ENCODE measurements at regions not wholly inside any gene's neighbourhood (a gene's known extent, or its start where the extent isn't known, plus 50 kb on each side); places are given as distances from the start of the nearest gene placed in this dataset.
A peak's percentile ranks its signal among the peaks of the same experiment; 100 is the strongest.

GRCh38 chr3:66747696-66748095, 246.9 kb upstream of the LRIG1 start:
- no peak for DNase-seq (ENCODE audit: low read depth)

GRCh38 chr3:66748175-66748876, 247.5 kb upstream of the LRIG1 start:
- no peak for DNase-seq (ENCODE audit: low read depth)

GRCh38 chr3:66751842-66752241, 246.3 kb upstream of the KBTBD8 start:
- no peak for DNase-seq (ENCODE audit: low read depth)

GRCh38 chr3:66753670-66754069, 244.4 kb upstream of the KBTBD8 start:
- DNase-seq (ENCODE audit: low read depth): no peak

GRCh38 chr3:66754613-66755012, 243.5 kb upstream of the KBTBD8 start:
- DNase-seq (ENCODE audit: low read depth): no peak

GRCh38 chr3:66755924-66756323, 242.2 kb upstream of the KBTBD8 start:
- no peak for DNase-seq (ENCODE audit: low read depth)

- DNase-seq (ENCODE audit: low read depth): no peak
These were observed 241.6 kb upstream of the KBTBD8 start for GRCh38 chr3:66756468-66757036.

GRCh38 chr3:66761093-66761780, 236.9 kb upstream of the KBTBD8 start:
- no peak for DNase-seq (ENCODE audit: low read depth)

- no peak for DNase-seq (ENCODE audit: low read depth)
These were observed 235.0 kb upstream of the KBTBD8 start for GRCh38 chr3:66762916-66763693.

GRCh38 chr3:66778107-66778506, 220.0 kb upstream of the KBTBD8 start:
- no peak for DNase-seq (ENCODE audit: low read depth)

- DNase-seq (ENCODE audit: low read depth): no peak
These were observed 219.3 kb upstream of the KBTBD8 start for GRCh38 chr3:66778777-66779176.

GRCh38 chr3:66785191-66785909, 212.8 kb upstream of the KBTBD8 start:
- no peak for DNase-seq (ENCODE audit: low read depth)

- DNase-seq (ENCODE audit: low read depth): no peak
These were observed 208.4 kb upstream of the KBTBD8 start for GRCh38 chr3:66789580-66790237.

GRCh38 chr3:66792086-66792485, 206.0 kb upstream of the KBTBD8 start:
- no peak for DNase-seq (ENCODE audit: low read depth)

- no peak for DNase-seq (ENCODE audit: low read depth)
These were observed 202.7 kb upstream of the KBTBD8 start for GRCh38 chr3:66795365-66795764.

- DNase-seq (ENCODE audit: low read depth): no peak
These were observed 201.8 kb upstream of the KBTBD8 start for GRCh38 chr3:66796343-66796742.

GRCh38 chr3:66797889-66798560, 200.1 kb upstream of the KBTBD8 start:
- peak; percentile 73 for DNase-seq (ENCODE audit: low read depth)

- DNase-seq (ENCODE audit: low read depth): peak; percentile 27
These were observed 197.1 kb upstream of the KBTBD8 start for GRCh38 chr3:66800941-66801545.

GRCh38 chr3:66803206-66803605, 194.9 kb upstream of the KBTBD8 start:
- no peak for DNase-seq (ENCODE audit: low read depth)

All from renal cortical epithelial cell (primary cell).